ENCODE measurements at regions not wholly inside any gene's neighbourhood (a gene's known extent, or its start where the extent isn't known, plus 50 kb on each side); places are given as distances from the start of the nearest gene placed in this dataset.

GRCh38 chr6:159107451-159108260 lies 61.5 kb upstream of the FNDC1 start:
- FAIRE-seq, result no peak
- DNase-seq (ENCODE audit: low read depth), result no peak
- Histone ChIP-seq H3K4me3 (ENCODE audit: low read depth, low read length) (no peak overlapping the region), H3K27me3 (ENCODE audit: control insufficient read depth, insufficient read depth, low read length) (no peaks in the 10 kb centered on the region), H3K36me3 (ENCODE audit: control insufficient read depth, insufficient read depth, low read length) (no peaks in the 10 kb centered on the region)
- TF ChIP-seq, protein P1, sequence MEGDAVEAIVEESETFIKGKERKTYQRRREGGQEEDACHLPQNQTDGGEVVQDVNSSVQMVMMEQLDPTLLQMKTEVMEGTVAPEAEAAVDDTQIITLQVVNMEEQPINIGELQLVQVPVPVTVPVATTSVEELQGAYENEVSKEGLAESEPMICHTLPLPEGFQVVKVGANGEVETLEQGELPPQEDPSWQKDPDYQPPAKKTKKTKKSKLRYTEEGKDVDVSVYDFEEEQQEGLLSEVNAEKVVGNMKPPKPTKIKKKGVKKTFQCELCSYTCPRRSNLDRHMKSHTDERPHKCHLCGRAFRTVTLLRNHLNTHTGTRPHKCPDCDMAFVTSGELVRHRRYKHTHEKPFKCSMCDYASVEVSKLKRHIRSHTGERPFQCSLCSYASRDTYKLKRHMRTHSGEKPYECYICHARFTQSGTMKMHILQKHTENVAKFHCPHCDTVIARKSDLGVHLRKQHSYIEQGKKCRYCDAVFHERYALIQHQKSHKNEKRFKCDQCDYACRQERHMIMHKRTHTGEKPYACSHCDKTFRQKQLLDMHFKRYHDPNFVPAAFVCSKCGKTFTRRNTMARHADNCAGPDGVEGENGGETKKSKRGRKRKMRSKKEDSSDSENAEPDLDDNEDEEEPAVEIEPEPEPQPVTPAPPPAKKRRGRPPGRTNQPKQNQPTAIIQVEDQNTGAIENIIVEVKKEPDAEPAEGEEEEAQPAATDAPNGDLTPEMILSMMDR (IDR thresholded peaks at IDR 0.05; ENCODE audit: insufficient read depth, low read length, severe bottlenecking), result no peak

- Histone ChIP-seq H3K4me3 (ENCODE audit: low read depth, low read length) (no peak overlapping the region), H3K27me3 (ENCODE audit: control insufficient read depth, insufficient read depth, low read length) (no peaks in the 10 kb centered on the region), H3K36me3 (ENCODE audit: control insufficient read depth, insufficient read depth, low read length) (no peaks in the 10 kb centered on the region)
- DNase-seq (ENCODE audit: low read depth), result peak; percentile 64
- FAIRE-seq, result peak; percentile 90
- TF ChIP-seq, protein P1 (IDR thresholded peaks at IDR 0.05; ENCODE audit: insufficient read depth, low read length, severe bottlenecking), result no peak
Observed at GRCh38 chr6:159106627-159107241, 61.9 kb upstream of the TAGAP start.

DNA sequence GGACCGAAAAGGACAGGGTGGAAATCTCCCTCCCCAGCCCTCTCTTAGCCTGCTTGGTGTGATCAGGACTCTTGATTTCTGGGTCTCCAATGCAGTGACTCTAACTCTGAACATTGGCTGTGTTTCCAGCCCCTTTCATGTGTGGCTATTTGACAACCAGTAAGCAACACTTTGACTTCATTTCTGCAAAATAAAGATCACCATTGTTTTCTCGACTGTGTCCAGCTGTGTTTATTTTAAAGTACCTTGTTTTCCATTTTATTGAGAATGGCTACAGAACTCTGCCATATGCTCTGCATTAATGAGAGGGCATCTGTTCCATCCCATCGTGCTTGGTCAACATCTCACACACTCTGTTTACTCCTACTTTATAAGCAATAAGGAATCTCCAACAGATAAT lies 60.9 kb upstream of the TAGAP start:
- no peak for FAIRE-seq
- TF ChIP-seq, protein P1 (IDR thresholded peaks at IDR 0.05; ENCODE audit: insufficient read depth, low read length, severe bottlenecking), result no peak
- Histone ChIP-seq H3K27me3 (ENCODE audit: control insufficient read depth, insufficient read depth, low read length) (no peaks in the 10 kb centered on the region), H3K4me3 (ENCODE audit: low read depth, low read length) (no peak overlapping the region), H3K36me3 (ENCODE audit: control insufficient read depth, insufficient read depth, low read length) (no peaks in the 10 kb centered on the region)
- no peak for DNase-seq (ENCODE audit: low read depth)

- Histone ChIP-seq H3K27me3 (ENCODE audit: control insufficient read depth, insufficient read depth, low read length) (no peaks in the 10 kb centered on the region), H3K4me3 (ENCODE audit: low read depth, low read length) (no peak overlapping the region), H3K36me3 (ENCODE audit: control insufficient read depth, insufficient read depth, low read length) (no peaks in the 10 kb centered on the region)
- DNase-seq (ENCODE audit: low read depth) (peak; percentile 48), FAIRE-seq (no peak)
- TF ChIP-seq, protein P1 (IDR thresholded peaks at IDR 0.05; ENCODE audit: insufficient read depth, low read length, severe bottlenecking), result no peak
Observed at GRCh38 chr6:159104931-159105330, 60.1 kb upstream of the TAGAP start.

- FAIRE-seq (no peak), DNase-seq (ENCODE audit: low read depth) (peak; percentile 35)
- TF ChIP-seq, protein P1 (IDR thresholded peaks at IDR 0.05; ENCODE audit: insufficient read depth, low read length, severe bottlenecking), result peak; percentile 98
- no peak overlapping the region for H3K4me3 ChIP-seq (ENCODE audit: low read depth, low read length)
- H3K36me3 ChIP-seq (ENCODE audit: control insufficient read depth, insufficient read depth, low read length), result no peaks in the 10 kb centered on the region
- H3K27me3 ChIP-seq (ENCODE audit: control insufficient read depth, insufficient read depth, low read length), result no peaks in the 10 kb centered on the region
Observed at GRCh38 chr6:159104163-159104925, 59.6 kb upstream of the TAGAP start.
